ENCODE measurements at regions not wholly inside any gene's neighbourhood (a gene's known extent, or its start where the extent isn't known, plus 50 kb on each side); places are given as distances from the start of the nearest gene placed in this dataset.

- no peaks in the 10 kb centered on the region for H3K27me3 Mint-ChIP-seq
- DNase-seq: no peak
- no peak for ATAC-seq (replicated peaks)
- H3K27ac Mint-ChIP-seq: no peak overlapping the region
- no peak overlapping the region for H3K4me3 Mint-ChIP-seq
- H3K4me1 Mint-ChIP-seq (ENCODE audit: low read depth in 2 of 2): peaks cover 2 to 4% of the 10 kb centered on the region in 2 donors
- no peaks in the 10 kb centered on the region for H3K9me3 Mint-ChIP-seq
- peaks cover 3% of the 10 kb centered on the region for H3K36me3 Mint-ChIP-seq (ENCODE audit: insufficient read depth)
Measured at GRCh38 chr5:155753943-155754581, 572.9 kb upstream of the SGCD start.

GRCh38 chr5:155759252-155759651 lies 567.7 kb upstream of the SGCD start:
- Mint-ChIP-seq H3K4me3 (no peak overlapping the region), H3K27me3 (no peaks in the 10 kb centered on the region), H3K27ac (no peak overlapping the region), H3K36me3 (ENCODE audit: insufficient read depth) (peaks cover 5% of the 10 kb centered on the region), H3K9me3 (peaks cover 9 to 19% of the 10 kb centered on the region in 2 donors), H3K4me1 (ENCODE audit: low read depth in 2 of 2) (peaks cover 4 to 7% of the 10 kb centered on the region in 2 donors)
- DNase-seq (no peak), ATAC-seq (replicated peaks) (no peak)

DNA sequence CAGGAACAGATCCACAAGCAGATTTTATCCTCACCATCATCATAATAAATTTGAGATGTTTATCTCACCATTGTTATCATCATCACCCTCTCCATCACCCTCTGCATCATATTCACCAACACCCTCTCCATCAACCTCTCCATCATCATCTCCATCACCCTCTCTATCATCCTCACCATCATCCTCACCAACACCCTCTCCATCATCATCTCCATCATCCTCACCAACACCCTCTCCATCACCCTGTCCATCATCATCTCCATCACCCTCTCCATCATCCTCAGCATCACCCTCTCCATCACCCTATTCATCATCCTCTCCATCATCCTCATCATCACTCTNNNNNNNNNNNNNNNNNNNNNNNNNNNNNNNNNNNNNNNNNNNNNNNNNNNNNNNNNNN lies 567.0 kb upstream of the SGCD start:
- no peaks in the 10 kb centered on the region for H3K27me3 Mint-ChIP-seq
- H3K4me3 Mint-ChIP-seq: no peak overlapping the region
- peaks cover 5 to 8% of the 10 kb centered on the region in 2 donors for H3K4me1 Mint-ChIP-seq (ENCODE audit: low read depth in 2 of 2)
- DNase-seq (no peak), ATAC-seq (replicated peaks) (no peak)
- peaks cover 9 to 19% of the 10 kb centered on the region in 2 donors for H3K9me3 Mint-ChIP-seq
- peaks cover 5% of the 10 kb centered on the region for H3K36me3 Mint-ChIP-seq (ENCODE audit: insufficient read depth)
- peak overlapping the region in 1 of 2 donors; percentile 49 for H3K27ac Mint-ChIP-seq

DNA sequence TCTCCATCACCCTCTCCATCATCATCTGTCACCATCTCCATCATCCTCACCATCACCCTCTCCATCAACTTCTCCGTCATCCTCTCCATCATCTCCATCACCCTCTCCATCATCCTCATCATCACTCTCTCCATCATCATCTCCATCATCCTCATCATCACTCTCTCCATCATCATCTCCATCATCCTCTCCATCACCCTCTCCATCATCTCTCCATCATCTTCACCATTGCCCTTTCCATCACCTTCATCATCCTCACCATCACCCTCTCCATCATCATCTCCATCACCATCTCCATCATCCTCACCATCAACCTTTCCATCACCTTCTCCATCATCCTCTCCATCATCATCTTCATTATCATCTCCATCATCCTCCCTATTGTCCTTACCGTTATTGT lies 565.5 kb upstream of the SGCD start:
- H3K4me3 Mint-ChIP-seq: peak overlapping the region in 1 of 2 donors; percentile 11
- no peak for DNase-seq
- H3K36me3 Mint-ChIP-seq (ENCODE audit: insufficient read depth): peaks cover 8% of the 10 kb centered on the region
- peaks cover 9 to 19% of the 10 kb centered on the region in 2 donors for H3K9me3 Mint-ChIP-seq
- H3K27ac Mint-ChIP-seq: peak overlapping the region; percentile 7 to 24
- no peaks in the 10 kb centered on the region for H3K27me3 Mint-ChIP-seq
- peaks cover 6 to 14% of the 10 kb centered on the region in 2 donors for H3K4me1 Mint-ChIP-seq (ENCODE audit: low read depth in 2 of 2)
- ATAC-seq (replicated peaks): no peak

DNA sequence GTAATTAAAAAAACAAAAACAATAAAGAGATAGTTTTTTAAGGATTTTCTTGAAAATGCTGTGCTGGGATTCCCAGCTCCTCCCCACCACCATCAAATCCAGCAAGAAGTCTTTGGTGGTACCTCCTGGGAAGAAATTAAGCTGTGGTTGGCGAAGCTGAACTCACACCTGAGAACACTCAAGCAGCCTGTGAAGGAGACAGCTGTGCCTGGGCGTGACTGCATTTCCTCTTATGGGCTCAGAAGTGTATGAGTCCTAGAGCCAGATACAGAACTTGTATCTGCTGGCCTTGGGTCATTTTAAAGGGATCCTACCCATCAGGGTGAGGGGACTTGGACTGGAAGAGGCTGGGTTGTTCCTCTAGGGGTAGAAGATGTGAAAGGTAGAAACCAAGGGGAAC lies 561.2 kb upstream of the SGCD start:
- peaks cover 24 to 47% of the 10 kb centered on the region in 2 donors for H3K4me1 Mint-ChIP-seq (ENCODE audit: low read depth in 2 of 2)
- peaks cover 7 to 11% of the 10 kb centered on the region in 2 donors for H3K9me3 Mint-ChIP-seq
- peak overlapping the region; percentile 44 to 51 for H3K4me3 Mint-ChIP-seq
- ATAC-seq (replicated peaks) (peak; percentile 25), DNase-seq (peak in 2 of 3 experiments; percentile 4 to 6)
- H3K36me3 Mint-ChIP-seq (ENCODE audit: insufficient read depth): peaks cover 10% of the 10 kb centered on the region
- H3K27ac Mint-ChIP-seq: peak overlapping the region in 1 of 2 donors; percentile 74
- H3K27me3 Mint-ChIP-seq: no peaks in the 10 kb centered on the region

- DNase-seq (peak in 2 of 3 experiments; percentile 12 to 18), ATAC-seq (replicated peaks) (peak; percentile 94)
- Mint-ChIP-seq H3K27me3 (no peaks in the 10 kb centered on the region), H3K9me3 (no peaks in the 10 kb centered on the region), H3K27ac (peak overlapping the region; percentile 74 to 92), H3K4me3 (peak overlapping the region; percentile 26 to 49), H3K4me1 (ENCODE audit: low read depth in 2 of 2) (peaks cover 28 to 52% of the 10 kb centered on the region in 2 donors), H3K36me3 (ENCODE audit: insufficient read depth) (peaks cover 5% of the 10 kb centered on the region)
Measured at GRCh38 chr5:155767470-155767869, 559.5 kb upstream of the SGCD start.

DNA sequence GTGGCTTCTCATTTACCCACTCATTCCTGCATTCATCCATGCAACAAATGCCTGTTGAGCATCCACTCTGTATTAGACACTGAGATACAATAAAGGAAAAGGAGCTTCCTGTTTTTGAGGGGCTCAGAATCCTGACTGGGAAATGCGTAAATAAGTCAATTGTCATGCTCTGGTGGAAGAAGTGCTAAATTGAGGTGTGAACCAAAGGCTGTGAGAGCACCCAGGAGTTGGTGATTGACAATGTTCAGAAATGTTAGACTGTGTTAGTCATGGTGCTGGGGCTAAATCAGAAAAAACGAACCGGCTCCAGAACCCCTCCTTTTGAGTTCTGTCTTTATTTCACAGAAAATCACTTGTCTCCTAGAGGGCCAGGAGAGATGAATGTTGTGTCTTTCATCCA lies 558.6 kb upstream of the SGCD start:
- Mint-ChIP-seq H3K4me1 (ENCODE audit: low read depth in 2 of 2) (peaks cover 29 to 54% of the 10 kb centered on the region in 2 donors), H3K4me3 (peak overlapping the region; percentile 7 to 39), H3K27ac (peak overlapping the region; percentile 74 to 92), H3K9me3 (no peaks in the 10 kb centered on the region), H3K36me3 (ENCODE audit: insufficient read depth) (peaks cover 5% of the 10 kb centered on the region), H3K27me3 (no peaks in the 10 kb centered on the region)
- ATAC-seq (replicated peaks) (peak; percentile 62), DNase-seq (peak in 1 of 3 experiments; percentile 2)

GRCh38 chr5:155772009-155772662 lies 554.8 kb upstream of the SGCD start:
- ATAC-seq (replicated peaks) (no peak), DNase-seq (no peak)
- peaks cover 34 to 56% of the 10 kb centered on the region in 2 donors for H3K4me1 Mint-ChIP-seq (ENCODE audit: low read depth in 2 of 2)
- H3K9me3 Mint-ChIP-seq: no peaks in the 10 kb centered on the region
- H3K36me3 Mint-ChIP-seq (ENCODE audit: insufficient read depth): peaks cover 3% of the 10 kb centered on the region
- H3K27me3 Mint-ChIP-seq: no peaks in the 10 kb centered on the region
- H3K4me3 Mint-ChIP-seq: peak overlapping the region in 1 of 2 donors; percentile 11
- H3K27ac Mint-ChIP-seq: peak overlapping the region in 1 of 2 donors; percentile 17

DNA sequence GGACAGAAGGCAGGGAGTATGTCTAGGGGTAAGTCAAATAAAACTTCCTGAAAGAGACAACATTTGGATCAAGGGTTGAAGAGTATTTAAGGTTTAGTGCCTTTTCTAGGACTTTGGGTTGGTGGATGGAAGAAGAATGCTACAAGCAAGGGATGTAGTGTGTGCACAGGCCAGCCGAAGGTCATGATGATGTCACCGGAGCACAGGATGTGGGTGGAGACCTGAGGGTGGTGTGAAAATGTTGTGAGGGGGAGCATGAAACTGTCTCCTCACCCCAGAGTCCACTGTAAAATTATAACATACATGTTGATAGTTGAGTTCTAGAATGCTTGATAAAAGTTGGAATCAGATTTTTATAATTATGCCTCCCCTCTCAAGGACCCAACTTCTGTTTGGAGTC lies 553.3 kb upstream of the SGCD start:
- ATAC-seq (replicated peaks) (peak; percentile 100), DNase-seq (peak; percentile 49 to 51 (median 49))
- Mint-ChIP-seq H3K4me1 (ENCODE audit: low read depth in 2 of 2) (peaks cover 25 to 47% of the 10 kb centered on the region in 2 donors), H3K9me3 (no peaks in the 10 kb centered on the region), H3K27ac (peak overlapping the region; percentile 2 to 70), H3K4me3 (peak overlapping the region in 1 of 2 donors; percentile 31), H3K36me3 (ENCODE audit: insufficient read depth) (peaks cover 3% of the 10 kb centered on the region), H3K27me3 (no peaks in the 10 kb centered on the region)

DNA sequence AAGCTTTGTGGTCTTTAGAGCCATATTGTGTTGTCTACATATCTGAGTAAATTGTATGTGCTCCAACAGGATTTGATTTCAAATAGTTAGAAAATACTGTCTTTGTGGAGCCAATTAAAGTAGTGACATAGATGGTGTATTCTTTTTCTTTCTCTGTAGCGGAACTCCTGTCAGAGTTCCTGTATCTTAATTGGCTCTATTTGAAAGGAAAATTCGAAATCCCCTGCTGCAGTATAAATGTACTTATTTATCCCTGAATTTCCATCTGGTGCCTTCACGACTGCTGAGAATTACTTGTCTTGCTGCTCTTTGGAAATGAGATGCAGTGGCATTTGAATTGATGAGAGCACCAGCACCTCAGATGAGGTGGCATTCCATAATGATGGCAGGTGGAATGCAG lies 546.7 kb upstream of the SGCD start:
- peaks cover 2 to 7% of the 10 kb centered on the region in 2 donors for H3K4me1 Mint-ChIP-seq (ENCODE audit: low read depth in 2 of 2)
- ATAC-seq (replicated peaks) (no peak), DNase-seq (no peak)
- no peak overlapping the region for H3K27ac Mint-ChIP-seq
- H3K9me3 Mint-ChIP-seq: no peaks in the 10 kb centered on the region
- no peaks in the 10 kb centered on the region for H3K36me3 Mint-ChIP-seq (ENCODE audit: insufficient read depth)
- no peak overlapping the region for H3K4me3 Mint-ChIP-seq
- peaks cover 0 to 8% of the 10 kb centered on the region in 2 donors for H3K27me3 Mint-ChIP-seq

GRCh38 chr5:155783246-155783645 lies 543.7 kb upstream of the SGCD start:
- no peak for DNase-seq
- Mint-ChIP-seq H3K27ac (no peak overlapping the region), H3K4me3 (no peak overlapping the region), H3K27me3 (peaks cover 0 to 8% of the 10 kb centered on the region in 2 donors), H3K4me1 (ENCODE audit: low read depth in 2 of 2) (no peaks in the 10 kb centered on the region), H3K9me3 (no peaks in the 10 kb centered on the region), H3K36me3 (ENCODE audit: insufficient read depth) (no peaks in the 10 kb centered on the region)
- ATAC-seq (replicated peaks): no peak

DNA sequence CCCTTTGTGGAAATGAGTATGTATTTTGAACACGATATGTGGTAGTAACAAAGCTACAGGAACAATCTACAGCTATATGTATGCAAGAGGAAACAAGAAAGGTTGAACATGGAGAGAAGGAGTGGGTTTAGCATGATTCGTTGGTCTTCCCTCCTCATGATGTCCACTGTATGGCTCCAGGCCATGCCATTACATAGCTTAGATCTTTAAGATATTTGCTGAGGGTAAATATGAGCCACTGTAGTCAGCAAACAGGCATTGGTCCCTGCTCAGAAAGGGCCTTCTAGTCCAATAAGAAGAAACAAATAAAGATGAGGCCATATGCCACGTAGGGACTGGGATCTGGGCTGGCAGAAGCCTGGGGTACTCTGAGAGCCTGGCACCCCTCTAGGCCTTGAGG lies 543.2 kb upstream of the SGCD start:
- H3K27ac Mint-ChIP-seq: no peak overlapping the region
- H3K9me3 Mint-ChIP-seq: no peaks in the 10 kb centered on the region
- H3K4me3 Mint-ChIP-seq: no peak overlapping the region
- H3K36me3 Mint-ChIP-seq (ENCODE audit: insufficient read depth): no peaks in the 10 kb centered on the region
- H3K27me3 Mint-ChIP-seq: peaks cover 0 to 8% of the 10 kb centered on the region in 2 donors
- DNase-seq (no peak), ATAC-seq (replicated peaks) (no peak)
- H3K4me1 Mint-ChIP-seq (ENCODE audit: low read depth in 2 of 2): no peaks in the 10 kb centered on the region

- DNase-seq: no peak
Measured at GRCh38 chr5:155786108-155786507, 540.9 kb upstream of the SGCD start.

GRCh38 chr5:155792873-155793272 lies 534.1 kb upstream of the SGCD start:
- Mint-ChIP-seq H3K4me1 (ENCODE audit: low read depth in 2 of 2) (no peaks in the 10 kb centered on the region), H3K4me3 (no peak overlapping the region), H3K36me3 (ENCODE audit: insufficient read depth) (no peaks in the 10 kb centered on the region), H3K9me3 (peaks cover 7% of the 10 kb centered on the region in 2 donors), H3K27ac (no peak overlapping the region), H3K27me3 (no peaks in the 10 kb centered on the region)
- no peak for ATAC-seq (replicated peaks)
- no peak for DNase-seq

More at GRCh38 chr5:155786108-155786507, 540.9 kb upstream of the SGCD start:
- Mint-ChIP-seq H3K4me1 (ENCODE audit: low read depth in 2 of 2) (no peaks in the 10 kb centered on the region), H3K27me3 (peaks cover 0 to 8% of the 10 kb centered on the region in 2 donors), H3K36me3 (ENCODE audit: insufficient read depth) (no peaks in the 10 kb centered on the region), H3K4me3 (no peak overlapping the region), H3K9me3 (no peaks in the 10 kb centered on the region), H3K27ac (no peak overlapping the region)
- no peak for ATAC-seq (replicated peaks)
